ACC112 (cell line): ENCODE measurements at regions not wholly inside any gene's neighbourhood (a gene's known extent, or its start where the extent isn't known, plus 50 kb on each side); places are given as distances from the start of the nearest gene placed in this dataset.
"Not testable (repeated sequence)": the region's sequence is repeated elsewhere in the genome, so short reads cannot be mapped to it uniquely, and the experiment has no call there.

Source experiments
- H2AFZ ChIP-seq: fragments of 200-600 bp; sonication (generic); one replicate; pipeline ENCODE4 v1.6.0; 2017; ENCODE audit warnings: antibody characterized with exemption, low read length; ENCODE audit not compliant: unreplicated experiment
- H3K27ac ChIP-seq: fragments of 200-600 bp; sonication (generic); 2 replicates; pipeline ENCODE4 v1.5.1; 2014; ENCODE audit warnings: low read depth, mild to moderate bottlenecking, antibody characterized with exemption, low read length, moderate library complexity
- H3K27me3 ChIP-seq: fragments of 200-600 bp; sonication (generic); 2 replicates; pipeline ENCODE4 v1.6.1; 2014; ENCODE audit warnings: mild to moderate bottlenecking, antibody characterized with exemption, low read length, moderate library complexity, mixed read lengths; ENCODE audit not compliant: insufficient read depth
- H3K36me3 ChIP-seq: fragments of 200-600 bp; sonication (generic); 2 replicates; pipeline ENCODE4 v1.6.1; 2016; ENCODE audit warnings: mild to moderate bottlenecking, antibody characterized with exemption, low read length, moderate library complexity, mixed read lengths; ENCODE audit not compliant: insufficient read depth
- H3K4me1 ChIP-seq: fragments of 200-600 bp; sonication (generic); one replicate; pipeline ENCODE4 v1.6.1; 2016; ENCODE audit warnings: low read length, mixed read lengths; ENCODE audit not compliant: insufficient read depth, unreplicated experiment, control insufficient read depth
- H3K4me3 ChIP-seq: fragments of 200-600 bp; sonication (generic); 2 replicates; pipeline ENCODE4 v1.5.1; 2014; ENCODE audit warnings: mild to moderate bottlenecking, low read depth, low read length
- H3K79me2 ChIP-seq: fragments of 200-600 bp; sonication (generic); one replicate; pipeline ENCODE4 v1.6.0; 2016; ENCODE audit warnings: low read length; ENCODE audit not compliant: control insufficient read depth, unreplicated experiment, insufficient read depth

DNA sequence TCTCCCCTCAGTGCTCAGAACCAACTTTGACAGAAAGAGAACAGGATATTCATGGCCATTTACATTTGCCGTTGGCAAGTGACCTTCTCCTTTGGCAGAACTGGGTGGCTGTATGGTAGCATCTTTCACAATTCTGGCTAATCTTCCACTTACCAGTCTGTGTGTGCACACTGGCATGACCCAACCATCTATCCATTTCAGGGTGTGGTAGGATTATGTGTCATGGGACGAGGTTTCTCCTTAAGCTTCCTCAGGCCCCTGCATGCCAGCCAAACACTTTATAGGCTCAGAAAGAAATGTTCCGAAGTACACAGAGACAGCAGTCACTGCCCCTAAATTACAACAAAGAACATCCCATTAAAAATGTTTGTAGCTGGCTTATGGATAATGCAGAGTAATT lies 497.1 kb downstream of the NFIB start:
- H3K27ac ChIP-seq = no peak overlapping the region
- H3K27me3 ChIP-seq = no peaks in the 10 kb centered on the region
- H3K79me2 ChIP-seq = no peaks in the 10 kb centered on the region

DNA sequence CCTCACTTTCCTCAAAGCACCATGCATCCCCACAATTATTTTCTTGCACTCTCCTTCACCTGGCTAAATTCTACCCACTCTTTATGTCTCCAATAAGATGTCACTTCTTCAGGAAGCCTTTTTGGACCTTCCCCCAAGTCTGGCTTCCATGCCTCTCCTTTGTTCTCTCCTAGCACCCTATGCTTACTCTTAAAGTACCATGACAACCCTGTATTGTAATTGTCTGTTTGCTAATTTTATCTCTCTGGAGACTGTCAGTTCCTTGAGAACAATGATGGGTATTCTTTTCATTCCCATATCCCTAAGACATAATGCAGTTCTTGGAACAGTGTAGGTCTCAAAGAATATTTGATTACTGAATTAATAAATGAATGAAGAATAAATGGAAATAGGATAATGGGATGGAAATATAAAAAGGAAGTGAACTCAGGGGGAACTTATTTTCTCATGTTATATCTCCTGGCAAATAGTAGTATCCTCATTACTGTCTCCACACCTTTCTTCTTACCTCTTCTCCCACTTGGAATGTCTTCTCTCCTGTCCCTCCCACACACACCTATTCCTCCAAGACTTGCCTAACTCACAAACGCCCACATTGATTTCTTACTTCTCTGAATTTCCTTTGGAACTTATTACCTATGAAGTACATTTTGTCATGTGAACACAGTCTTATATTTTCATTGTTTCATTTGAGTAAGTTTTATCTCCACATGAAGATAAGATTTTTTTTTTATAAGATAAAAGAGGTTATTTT lies 499.1 kb downstream of the NFIB start:
- Histone ChIP-seq H3K36me3 (no peaks in the 10 kb centered on the region), H3K27ac (no peak overlapping the region), H3K79me2 (no peaks in the 10 kb centered on the region), H2AFZ (no peak overlapping the region), H3K4me1 (no peaks in the 10 kb centered on the region), H3K27me3 (no peaks in the 10 kb centered on the region), H3K4me3 (no peak overlapping the region)

More for the DNA sequence above, 497.1 kb downstream of the NFIB start:
- Histone ChIP-seq H3K4me3 (no peak overlapping the region), H3K4me1 (no peaks in the 10 kb centered on the region), H3K36me3 (no peaks in the 10 kb centered on the region), H2AFZ (no peak overlapping the region)

DNA sequence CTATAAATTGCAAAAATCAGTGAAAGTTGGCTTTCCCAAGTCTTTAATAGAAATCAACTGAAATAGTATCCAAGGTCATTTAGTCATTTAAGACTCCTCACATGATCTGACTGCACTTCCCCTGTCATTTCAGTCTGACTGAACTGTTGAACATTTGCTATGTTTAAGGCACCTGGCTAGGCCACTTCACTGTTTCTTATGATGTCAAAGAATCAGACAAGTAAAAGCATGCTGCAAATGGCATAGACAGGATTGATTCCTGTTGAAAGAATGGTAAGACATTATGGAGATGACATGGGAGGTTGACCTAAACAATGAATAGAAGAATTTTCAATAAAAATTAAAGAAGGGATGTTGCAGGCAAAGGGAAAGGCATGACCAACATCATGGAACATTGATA lies 502.1 kb downstream of the NFIB start:
- Histone ChIP-seq H3K36me3 (no peaks in the 10 kb centered on the region), H3K27me3 (no peaks in the 10 kb centered on the region), H3K4me1 (no peaks in the 10 kb centered on the region), H3K4me3 (no peak overlapping the region), H2AFZ (no peak overlapping the region), H3K27ac (no peak overlapping the region), H3K79me2 (no peaks in the 10 kb centered on the region)

DNA sequence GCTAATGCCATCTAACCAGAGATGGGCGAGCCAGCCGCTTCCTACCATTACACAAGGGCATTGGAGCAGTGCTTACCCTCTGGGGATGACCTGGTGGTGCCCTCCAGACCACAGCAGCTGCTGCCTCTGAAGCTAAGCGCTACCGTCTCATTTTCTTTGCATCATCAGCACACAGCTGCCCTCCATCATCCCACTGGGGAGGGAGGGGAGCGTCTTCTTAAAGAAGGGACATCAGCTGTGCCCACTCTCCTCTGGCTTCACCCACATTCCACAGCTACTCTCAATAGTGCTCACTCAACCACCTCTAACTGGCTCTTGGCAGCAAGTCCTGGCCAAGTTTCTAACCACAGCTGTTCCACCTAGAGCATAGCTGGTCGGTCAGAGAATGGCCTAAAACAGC lies 503.4 kb downstream of the NFIB start:
- Histone ChIP-seq H3K79me2 (no peaks in the 10 kb centered on the region), H3K36me3 (no peaks in the 10 kb centered on the region), H3K27ac (no peak overlapping the region), H3K27me3 (no peaks in the 10 kb centered on the region), H3K4me1 (no peaks in the 10 kb centered on the region), H2AFZ (no peak overlapping the region), H3K4me3 (no peak overlapping the region)

DNA sequence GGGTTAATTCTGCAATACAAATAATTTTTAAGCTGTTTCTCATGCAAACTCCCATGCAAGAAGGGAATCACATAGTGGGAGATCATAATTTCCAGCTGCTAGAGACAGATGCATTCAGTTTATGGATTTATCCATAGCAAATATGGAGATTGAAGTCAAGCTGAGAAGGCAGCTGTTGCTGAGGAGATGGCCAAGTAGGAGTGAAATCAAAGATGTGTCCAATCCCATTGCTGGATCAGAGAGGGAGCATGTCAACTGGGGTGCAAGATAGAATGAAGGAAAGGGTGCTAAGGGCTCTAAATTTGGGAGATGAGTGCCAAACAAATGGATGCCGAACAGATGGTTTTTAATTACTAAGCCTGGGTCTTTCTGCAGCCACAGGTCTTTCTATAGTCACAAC lies 504.5 kb downstream of the NFIB start:
- Histone ChIP-seq H2AFZ (no peak overlapping the region), H3K4me1 (no peaks in the 10 kb centered on the region), H3K4me3 (no peak overlapping the region), H3K27me3 (no peaks in the 10 kb centered on the region), H3K79me2 (no peaks in the 10 kb centered on the region), H3K27ac (no peak overlapping the region), H3K36me3 (no peaks in the 10 kb centered on the region)

DNA sequence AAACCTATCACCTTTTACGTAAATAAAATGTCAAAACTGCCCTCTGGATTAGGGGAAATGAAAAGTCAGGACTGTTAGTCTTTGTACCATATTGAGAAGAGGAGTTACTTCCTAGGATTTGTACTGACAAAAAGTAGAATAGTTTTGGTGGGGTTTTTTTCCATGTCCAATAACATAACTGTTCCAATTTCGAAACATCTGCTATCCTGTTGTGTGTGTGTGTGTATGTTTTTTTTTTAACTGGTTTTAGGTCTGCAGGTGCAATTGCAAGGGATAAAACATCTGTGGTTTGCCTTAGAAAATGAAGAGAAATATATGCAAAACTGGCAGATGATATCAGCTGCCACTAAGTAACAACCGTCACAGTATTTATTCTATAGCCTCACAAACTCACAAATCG lies 506.8 kb downstream of the NFIB start:
- no peak overlapping the region for H3K4me3 ChIP-seq
- no peak overlapping the region for H2AFZ ChIP-seq
- no peaks in the 10 kb centered on the region for H3K4me1 ChIP-seq
- no peaks in the 10 kb centered on the region for H3K79me2 ChIP-seq
- H3K27ac ChIP-seq = no peak overlapping the region
- H3K27me3 ChIP-seq = no peaks in the 10 kb centered on the region
- no peaks in the 10 kb centered on the region for H3K36me3 ChIP-seq

DNA sequence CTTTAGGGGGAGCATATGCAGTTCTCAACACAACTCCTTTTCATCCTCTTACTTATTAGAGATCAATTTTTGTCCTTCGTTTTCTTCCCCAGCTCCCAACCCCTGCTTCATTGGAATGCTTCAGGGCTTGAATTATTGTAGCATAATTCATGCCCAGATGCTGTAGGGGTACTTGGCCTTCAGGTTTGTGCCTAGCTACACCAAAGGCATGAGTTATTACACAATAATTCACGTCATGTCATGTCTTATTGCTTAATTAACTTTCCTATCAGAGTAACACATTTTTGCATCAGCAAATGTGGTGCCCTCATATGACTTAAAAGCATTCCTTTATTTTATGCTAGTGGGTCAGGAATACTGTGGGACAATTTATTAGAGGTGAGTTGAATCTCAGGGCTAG lies 507.2 kb downstream of the NFIB start:
- Histone ChIP-seq H3K4me1 (peaks cover 3% of the 10 kb centered on the region), H2AFZ (no peak overlapping the region), H3K27ac (no peak overlapping the region), H3K4me3 (no peak overlapping the region), H3K36me3 (no peaks in the 10 kb centered on the region), H3K27me3 (no peaks in the 10 kb centered on the region), H3K79me2 (no peaks in the 10 kb centered on the region)

DNA sequence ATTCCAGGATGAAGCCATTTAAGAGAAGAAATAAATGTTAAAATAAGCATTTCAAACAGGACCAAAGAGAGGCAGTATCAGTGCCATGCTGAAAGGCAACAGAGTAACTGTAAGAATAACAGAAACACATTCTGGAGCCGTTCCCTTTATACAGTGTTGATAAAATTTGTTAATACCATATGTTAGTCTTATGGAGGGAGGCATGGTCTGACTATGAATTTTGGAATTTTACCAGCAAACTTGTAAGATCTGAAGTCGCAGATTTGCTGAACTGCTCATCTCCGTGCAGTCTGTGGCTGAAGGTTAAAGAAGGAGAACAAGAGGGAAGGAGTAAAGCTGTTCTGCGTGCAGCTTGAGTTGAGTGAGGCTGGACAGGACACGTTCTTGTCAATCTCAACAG lies 508.4 kb downstream of the NFIB start:
- peaks cover 5% of the 10 kb centered on the region for H3K4me1 ChIP-seq
- H3K27ac ChIP-seq = no peak overlapping the region
- no peaks in the 10 kb centered on the region for H3K36me3 ChIP-seq
- H3K79me2 ChIP-seq = no peaks in the 10 kb centered on the region
- H2AFZ ChIP-seq = no peak overlapping the region
- H3K4me3 ChIP-seq = no peak overlapping the region
- no peaks in the 10 kb centered on the region for H3K27me3 ChIP-seq

DNA sequence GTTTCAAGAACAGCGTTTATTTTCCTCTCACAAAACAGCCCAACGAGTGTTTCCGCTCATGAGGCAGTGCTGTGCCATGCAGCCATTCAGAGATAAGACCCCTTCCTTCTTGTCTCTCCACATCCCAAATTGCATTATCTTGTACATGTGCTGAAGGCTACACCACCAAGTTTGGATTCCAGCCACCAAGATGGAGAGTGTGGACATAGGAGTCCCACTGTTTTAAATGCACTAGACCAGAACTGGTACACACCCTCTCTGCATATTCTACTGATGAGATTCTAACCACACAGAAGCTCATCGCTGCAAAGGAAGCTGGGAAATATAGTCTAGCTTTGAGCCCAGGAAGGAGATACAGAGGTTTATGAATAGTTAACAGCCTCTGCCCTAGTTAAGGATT lies 509.4 kb downstream of the NFIB start:
- Histone ChIP-seq H3K27me3 (no peaks in the 10 kb centered on the region), H3K36me3 (no peaks in the 10 kb centered on the region), H3K27ac (no peak overlapping the region), H3K4me1 (peaks cover 5% of the 10 kb centered on the region), H3K79me2 (no peaks in the 10 kb centered on the region), H2AFZ (no peak overlapping the region), H3K4me3 (no peak overlapping the region)

DNA sequence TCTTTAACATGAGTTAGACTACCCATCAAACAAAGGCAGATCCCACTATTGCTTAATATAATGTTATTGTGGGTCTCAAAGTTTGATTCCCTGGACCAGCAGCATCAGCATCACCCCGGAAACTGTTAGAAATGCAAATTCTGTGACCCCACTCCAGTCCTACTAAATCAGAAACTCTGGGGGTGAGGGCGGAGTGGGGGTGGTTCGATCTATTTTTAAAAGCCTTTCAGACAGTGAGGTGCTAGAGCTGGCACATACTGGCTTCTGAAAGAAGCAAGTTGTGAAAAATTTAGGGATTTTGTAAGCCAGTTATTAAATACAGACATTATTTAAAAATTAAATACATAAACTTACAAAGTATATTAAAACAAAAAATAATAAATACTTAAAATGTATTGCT lies 513.2 kb downstream of the NFIB start:
- Histone ChIP-seq H3K36me3 (no peaks in the 10 kb centered on the region), H3K27me3 (no peaks in the 10 kb centered on the region), H3K79me2 (no peaks in the 10 kb centered on the region), H3K27ac (no peak overlapping the region), H3K4me1 (peaks cover 5% of the 10 kb centered on the region), H2AFZ (no peak overlapping the region), H3K4me3 (no peak overlapping the region)

DNA sequence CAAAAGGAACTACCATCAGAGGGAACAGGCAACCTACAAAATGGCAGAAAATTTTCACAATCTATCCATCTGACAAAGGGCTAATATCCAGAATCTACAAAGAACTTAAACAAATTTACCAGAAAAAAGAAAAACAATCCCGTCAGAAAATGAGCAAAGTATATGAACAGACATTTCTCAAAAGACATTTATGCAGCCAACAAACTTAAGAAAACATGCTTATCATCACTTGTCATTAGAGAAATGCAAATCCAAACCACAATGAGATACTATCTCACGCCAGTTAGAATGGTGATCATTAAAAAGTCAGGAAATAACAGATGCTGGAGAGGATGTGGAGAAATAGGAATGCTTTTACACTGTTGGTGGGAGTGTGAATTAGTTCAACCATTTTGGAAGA lies 516.2 kb downstream of the NFIB start:
- H3K27ac ChIP-seq, H3K4me3 ChIP-seq, H3K36me3 ChIP-seq, H3K79me2 ChIP-seq, H2AFZ ChIP-seq, H3K4me1 ChIP-seq, H3K27me3 ChIP-seq: not testable (repeated sequence)
